CD4-positive, alpha-beta T cell (primary cell): ENCODE measurements at regions not wholly inside any gene's neighbourhood (a gene's known extent, or its start where the extent isn't known, plus 50 kb on each side); places are given as distances from the start of the nearest gene placed in this dataset.

Source experiments
- ATAC-seq: fragments of 200-7000 bp; cut with Tn5 transposase; one replicate; pipeline ENCODE4 v1.10.0; 2022; ENCODE audit warnings: mild to moderate bottlenecking; ENCODE audit not compliant: poor library complexity
- CTCF ChIA-PET: fragments of 350-600 bp; sonication (Branson Sonifier 250); formaldehyde crosslinking; loops from one replicate; lab custom pipeline; 2021; ENCODE audit warnings: antibody characterized with exemption, inconsistent platforms; lab: Charles Lee
- POLR2A ChIA-PET: fragments of 350-600 bp; sonication (Branson Sonifier 250); formaldehyde crosslinking; loops from one replicate; lab custom pipeline; 2021; ENCODE audit warnings: antibody characterized with exemption, inconsistent platforms; lab: Charles Lee
- DNase-seq, 14 experiments: peaks; one replicate each; pipeline ENCODE4 v3.0.0-alpha.2; 2013 to 2020; ENCODE audit warnings: mixed read lengths in 2 of 14
- H3K27ac ChIP-seq, 2 donors: one replicate each; pipeline versions ENCODE4 v1.5.1 to v1.7.0; 2013; ENCODE audit warnings: low read length in 2 of 2, low read depth in 1 of 2, mild to moderate bottlenecking in 1 of 2
- H3K27me3 ChIP-seq, 2 experiments: 1 replicate in 1 of 2; 2 replicates in 1 of 2; pipeline versions ENCODE4 v1.6.1 to v1.7.0; 2013; ENCODE audit warnings: low read length in 2 of 2, control low read depth in 1 of 2, mild to moderate bottlenecking in 1 of 2, moderate library complexity in 1 of 2; ENCODE audit not compliant: insufficient read depth in 2 of 2, control insufficient read depth in 1 of 2
- H3K36me3 ChIP-seq: one replicate; pipeline ENCODE4 v1.6.1; 2013; ENCODE audit warnings: low read length, control low read depth; ENCODE audit not compliant: insufficient read depth
- H3K4me1 ChIP-seq: one replicate; pipeline ENCODE4 v1.6.1; 2013; ENCODE audit warnings: low read length, control low read depth; ENCODE audit not compliant: insufficient read depth
- H3K4me3 ChIP-seq: one replicate; pipeline ENCODE4 v1.5.1; 2013; ENCODE audit warnings: mild to moderate bottlenecking, low read length, moderate library complexity
- H3K9me3 ChIP-seq, 2 experiments: 1 replicate in 1 of 2; 2 replicates in 1 of 2; pipeline versions ENCODE4 v1.6.1 to v1.7.0; 2013; ENCODE audit warnings: low read length in 2 of 2, mild to moderate bottlenecking in 2 of 2, control low read depth in 1 of 2, moderate library complexity in 1 of 2; ENCODE audit not compliant: control insufficient read depth in 1 of 2, insufficient read depth in 1 of 2
- H3K27ac Mint-ChIP-seq: one replicate; pipeline ENCODE4 v1.8.0; 2020; ENCODE audit warnings: mixed read lengths
- H3K27me3 Mint-ChIP-seq: one replicate; pipeline ENCODE4 v1.8.0; 2021; ENCODE audit warnings: mixed read lengths
- H3K36me3 Mint-ChIP-seq: one replicate; pipeline ENCODE4 v1.8.0; 2021; ENCODE audit warnings: low read depth, mixed read lengths
- H3K4me1 Mint-ChIP-seq: one replicate; pipeline ENCODE4 v1.8.0; 2021; ENCODE audit warnings: low read depth, mixed read lengths
- H3K4me3 Mint-ChIP-seq: one replicate; pipeline ENCODE4 v1.8.0; 2020; ENCODE audit warnings: mild to moderate bottlenecking, mixed read lengths
- H3K9me3 Mint-ChIP-seq: one replicate; pipeline ENCODE4 v1.8.0; 2020; ENCODE audit warnings: mixed read lengths
- intact Hi-C, 2 experiments: fragments of 100-400 bp; cut with DNase I in 1 of 2; cut with micrococcal nuclease in 1 of 2; formaldehyde crosslinking; loops; one replicate each; pipeline versions ENCODE4 v1.15.1 to v1.9.0; 2023 to 2025; cut with DNase I, micrococcal nuclease
- TF ChIP-seq, protein P1 (sequence below): fragments of 200-600 bp; IDR thresholded peaks from one replicate; pipeline ENCODE4 v1.8.0; 2022; ENCODE audit warnings: antibody characterized with exemption, mild to moderate bottlenecking

GRCh38 chr5:166786889-166787288 is 1504.6 kb upstream of the WWC1 start:
- H3K36me3 ChIP-seq, result no peaks in the 10 kb centered on the region
- peaks cover 0 to 22% of the 10 kb centered on the region in 2 experiments for H3K9me3 ChIP-seq
- intact Hi-C loops, result no loop called here
- H3K9me3 Mint-ChIP-seq, result peaks cover 7% of the 10 kb centered on the region
- H3K4me3 ChIP-seq, result no peak overlapping the region
- H3K27ac ChIP-seq, result no peak overlapping the region
- H3K27me3 Mint-ChIP-seq, result no peaks in the 10 kb centered on the region
- CTCF ChIA-PET, result no interaction called here
- H3K36me3 Mint-ChIP-seq, result no peaks in the 10 kb centered on the region
- DNase-seq (no peak), ATAC-seq (no peak)
- H3K4me3 Mint-ChIP-seq, result no peak overlapping the region
- POLR2A ChIA-PET, result no interaction called here
- no peaks in the 10 kb centered on the region for H3K4me1 Mint-ChIP-seq
- TF ChIP-seq, protein P1, sequence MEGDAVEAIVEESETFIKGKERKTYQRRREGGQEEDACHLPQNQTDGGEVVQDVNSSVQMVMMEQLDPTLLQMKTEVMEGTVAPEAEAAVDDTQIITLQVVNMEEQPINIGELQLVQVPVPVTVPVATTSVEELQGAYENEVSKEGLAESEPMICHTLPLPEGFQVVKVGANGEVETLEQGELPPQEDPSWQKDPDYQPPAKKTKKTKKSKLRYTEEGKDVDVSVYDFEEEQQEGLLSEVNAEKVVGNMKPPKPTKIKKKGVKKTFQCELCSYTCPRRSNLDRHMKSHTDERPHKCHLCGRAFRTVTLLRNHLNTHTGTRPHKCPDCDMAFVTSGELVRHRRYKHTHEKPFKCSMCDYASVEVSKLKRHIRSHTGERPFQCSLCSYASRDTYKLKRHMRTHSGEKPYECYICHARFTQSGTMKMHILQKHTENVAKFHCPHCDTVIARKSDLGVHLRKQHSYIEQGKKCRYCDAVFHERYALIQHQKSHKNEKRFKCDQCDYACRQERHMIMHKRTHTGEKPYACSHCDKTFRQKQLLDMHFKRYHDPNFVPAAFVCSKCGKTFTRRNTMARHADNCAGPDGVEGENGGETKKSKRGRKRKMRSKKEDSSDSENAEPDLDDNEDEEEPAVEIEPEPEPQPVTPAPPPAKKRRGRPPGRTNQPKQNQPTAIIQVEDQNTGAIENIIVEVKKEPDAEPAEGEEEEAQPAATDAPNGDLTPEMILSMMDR, result no peak
- no peak overlapping the region for H3K27ac Mint-ChIP-seq
- no peaks in the 10 kb centered on the region for H3K27me3 ChIP-seq
- H3K4me1 ChIP-seq, result no peaks in the 10 kb centered on the region

DNA sequence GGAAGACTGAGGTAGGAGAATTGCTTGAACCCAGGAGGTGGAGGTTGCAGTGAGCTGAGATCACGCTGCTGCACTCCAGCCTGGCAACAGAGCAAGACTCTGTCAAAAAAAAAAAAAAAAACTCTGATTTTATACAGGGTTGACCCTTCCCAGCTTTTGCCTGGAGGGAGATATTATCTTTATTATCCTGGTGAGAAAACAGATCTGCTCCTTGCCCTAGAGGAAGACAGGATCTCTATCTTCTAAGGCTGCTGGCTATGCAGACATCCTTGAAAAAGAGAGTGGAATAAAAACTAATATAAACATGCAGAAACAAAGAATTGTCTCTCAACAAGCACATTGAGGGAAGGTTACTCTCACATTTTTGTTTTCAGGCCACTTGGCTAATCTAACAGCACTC is 1503.4 kb upstream of the WWC1 start:
- Histone ChIP-seq H3K4me1 (no peaks in the 10 kb centered on the region), H3K9me3 (peaks cover 0 to 24% of the 10 kb centered on the region in 2 experiments), H3K27ac (no peak overlapping the region), H3K27me3 (no peaks in the 10 kb centered on the region), H3K36me3 (no peaks in the 10 kb centered on the region), H3K4me3 (no peak overlapping the region)
- Mint-ChIP-seq H3K27me3 (no peaks in the 10 kb centered on the region), H3K4me3 (no peak overlapping the region), H3K4me1 (no peaks in the 10 kb centered on the region), H3K9me3 (peaks cover 7% of the 10 kb centered on the region), H3K36me3 (no peaks in the 10 kb centered on the region), H3K27ac (no peak overlapping the region)
- POLR2A ChIA-PET, result no interaction called here
- TF ChIP-seq, protein P1, result no peak
- CTCF ChIA-PET, result no interaction called here
- ATAC-seq (no peak), DNase-seq (no peak)
- intact Hi-C loops, result no loop called here

DNA sequence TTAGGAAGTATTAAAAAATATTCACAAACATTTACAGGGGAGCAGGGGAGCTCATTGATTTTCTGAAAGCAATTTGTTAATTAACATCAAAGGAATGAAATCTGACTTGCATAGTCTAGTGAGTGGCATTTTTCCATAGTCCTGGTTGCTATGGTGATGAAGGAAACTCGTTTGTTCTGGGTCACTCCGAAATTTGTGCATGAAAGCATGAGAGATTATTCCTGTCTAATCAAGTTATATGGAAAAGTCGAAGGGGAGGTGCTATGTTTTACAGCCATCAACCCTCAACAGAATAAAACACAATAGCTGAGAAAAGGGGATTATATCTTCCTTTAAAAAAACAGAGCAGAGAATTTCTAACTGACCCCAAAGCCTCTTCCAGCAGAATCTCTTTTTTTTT is 1495.7 kb upstream of the WWC1 start:
- Histone ChIP-seq H3K9me3 (peaks cover 0 to 12% of the 10 kb centered on the region in 2 experiments), H3K4me3 (no peak overlapping the region), H3K4me1 (no peaks in the 10 kb centered on the region), H3K27me3 (no peaks in the 10 kb centered on the region), H3K27ac (no peak overlapping the region), H3K36me3 (no peaks in the 10 kb centered on the region)
- Mint-ChIP-seq H3K36me3 (no peaks in the 10 kb centered on the region), H3K4me1 (no peaks in the 10 kb centered on the region), H3K27ac (no peak overlapping the region), H3K27me3 (no peaks in the 10 kb centered on the region), H3K9me3 (peaks cover 13% of the 10 kb centered on the region), H3K4me3 (no peak overlapping the region)
- TF ChIP-seq, protein P1, result no peak
- no peak for ATAC-seq
- ChIA-PET POLR2A (no interaction called here), CTCF (no interaction called here)
- DNase-seq, result no peak
- intact Hi-C loops, result no loop called here
